T-helper 2 cell treated with Interferon-gamma antibody and Interleukin-4, amounts not matched to agents 5 μg/mL and 100 μg/mL, for 36 hours (primary cell): ENCODE measurements at regions not wholly inside any gene's neighbourhood (a gene's known extent, or its start where the extent isn't known, plus 50 kb on each side); places are given as distances from the start of the nearest gene placed in this dataset.
"Not testable (repeated sequence)": the region's sequence is repeated elsewhere in the genome, so short reads cannot be mapped to it uniquely, and the experiment has no call there.

Experiments
- DNase-seq: peaks from one replicate; pipeline ENCODE4 v3.0.0; 2021; ENCODE audit warnings: low spot score
- H3K27ac Mint-ChIP-seq: one replicate; pipeline ENCODE4 v1.8.0; 2021; ENCODE audit warnings: mild to moderate bottlenecking, mixed read lengths
- H3K27me3 Mint-ChIP-seq: one replicate; pipeline ENCODE4 v1.8.0; 2021; ENCODE audit warnings: low read depth, mixed read lengths
- H3K36me3 Mint-ChIP-seq: one replicate; pipeline ENCODE4 v1.8.0; 2021; ENCODE audit warnings: low read depth, mixed read lengths
- H3K4me1 Mint-ChIP-seq: one replicate; pipeline ENCODE4 v1.8.0; 2021; ENCODE audit warnings: low read depth, mixed read lengths
- H3K4me3 Mint-ChIP-seq: one replicate; pipeline ENCODE4 v1.8.0; 2022; ENCODE audit warnings: mild to moderate bottlenecking, moderate library complexity, mixed read lengths
- H3K9me3 Mint-ChIP-seq: one replicate; pipeline ENCODE4 v1.8.0; 2021; ENCODE audit warnings: mixed read lengths

- Mint-ChIP-seq H3K27ac (no peak overlapping the region), H3K4me3 (no peak overlapping the region), H3K4me1 (no peaks in the 10 kb centered on the region), H3K27me3 (no peaks in the 10 kb centered on the region), H3K9me3 (no peaks in the 10 kb centered on the region), H3K36me3 (no peaks in the 10 kb centered on the region)
- DNase-seq, result no peak
These were observed 177.4 kb upstream of the CDH5 start for GRCh38 chr16:66188917-66189725.

DNA sequence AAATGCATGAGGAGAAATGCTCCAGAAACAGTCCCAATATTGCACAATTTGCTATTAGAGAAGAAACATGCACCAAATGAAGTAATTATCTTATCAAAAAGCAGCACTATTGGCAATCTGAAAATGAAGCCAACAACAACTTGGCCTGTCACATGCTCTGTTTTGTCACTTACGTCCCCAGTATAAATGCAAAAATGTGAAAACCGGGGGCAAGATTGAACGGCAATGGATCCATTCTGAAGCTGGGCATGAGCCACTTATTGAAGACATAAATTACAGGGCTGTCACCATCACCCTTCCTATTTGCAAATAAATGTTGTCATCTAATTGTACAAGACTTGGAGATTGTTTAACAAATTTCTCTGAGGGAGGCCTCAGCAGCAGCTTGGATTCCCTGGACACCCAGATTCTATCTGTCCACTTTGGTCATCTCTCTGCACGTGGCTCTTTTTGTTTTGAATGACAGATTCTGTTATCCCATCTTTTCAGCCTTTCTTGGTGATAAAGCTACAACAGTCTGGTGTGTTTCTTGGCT, 180.2 kb upstream of the CDH5 start:
- no peak for DNase-seq
- H3K9me3 Mint-ChIP-seq, result no peaks in the 10 kb centered on the region
- H3K27ac Mint-ChIP-seq, result no peak overlapping the region
- no peaks in the 10 kb centered on the region for H3K36me3 Mint-ChIP-seq
- peaks cover 4% of the 10 kb centered on the region for H3K27me3 Mint-ChIP-seq
- no peak overlapping the region for H3K4me3 Mint-ChIP-seq
- H3K4me1 Mint-ChIP-seq, result no peaks in the 10 kb centered on the region

DNA sequence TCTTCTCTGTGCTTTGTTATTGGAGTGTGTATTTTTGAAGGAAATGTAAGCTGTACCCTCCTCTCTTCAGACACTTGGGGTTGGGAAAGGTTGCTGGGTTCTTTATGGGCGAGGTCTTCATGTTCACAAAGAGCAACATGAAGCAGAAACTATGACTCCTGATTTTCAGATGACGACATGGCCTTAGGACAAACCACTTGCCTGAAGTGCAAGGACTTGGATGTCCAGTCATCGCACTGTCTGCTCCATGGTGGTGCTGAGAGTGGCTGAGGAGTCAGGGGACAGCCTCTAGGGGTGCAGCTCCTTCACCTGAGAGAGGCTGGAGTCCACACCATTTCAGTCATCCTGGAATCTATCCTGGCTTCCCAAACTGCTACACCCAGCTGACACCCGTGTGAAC, 183.9 kb upstream of the CDH5 start:
- DNase-seq, result no peak
- Mint-ChIP-seq H3K36me3 (no peaks in the 10 kb centered on the region), H3K27ac (no peak overlapping the region), H3K9me3 (peaks cover 8% of the 10 kb centered on the region), H3K27me3 (peaks cover 4% of the 10 kb centered on the region), H3K4me1 (no peaks in the 10 kb centered on the region), H3K4me3 (no peak overlapping the region)

DNA sequence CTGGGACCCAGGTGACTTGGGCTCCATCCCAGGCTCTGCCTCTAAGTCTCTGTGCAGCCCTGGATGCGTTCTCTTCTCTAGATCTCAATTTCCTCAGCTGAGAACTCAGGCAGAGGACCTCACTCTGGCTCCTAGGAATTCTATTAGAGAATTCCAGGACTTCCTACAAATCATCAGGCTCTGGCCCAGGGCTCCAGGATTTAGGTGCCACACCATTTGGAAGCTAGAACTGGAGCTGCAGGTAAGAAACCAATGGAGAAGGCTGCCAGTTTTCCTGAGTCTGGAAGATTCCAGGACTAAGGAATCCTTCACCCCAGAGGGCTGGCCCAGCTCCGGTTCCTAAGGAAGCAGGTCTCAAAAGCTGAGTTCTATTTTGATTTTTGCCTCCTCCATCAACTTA, 189.8 kb upstream of the CDH5 start:
- H3K27ac Mint-ChIP-seq, result no peak overlapping the region
- no peak overlapping the region for H3K4me3 Mint-ChIP-seq
- DNase-seq, result no peak
- no peaks in the 10 kb centered on the region for H3K4me1 Mint-ChIP-seq
- H3K36me3 Mint-ChIP-seq, result no peaks in the 10 kb centered on the region
- peaks cover 8% of the 10 kb centered on the region for H3K9me3 Mint-ChIP-seq
- no peaks in the 10 kb centered on the region for H3K27me3 Mint-ChIP-seq

- Mint-ChIP-seq H3K9me3 (peaks cover 8% of the 10 kb centered on the region), H3K27ac (no peak overlapping the region), H3K4me3 (no peak overlapping the region), H3K4me1 (no peaks in the 10 kb centered on the region), H3K36me3 (no peaks in the 10 kb centered on the region), H3K27me3 (no peaks in the 10 kb centered on the region)
- DNase-seq, result no peak
These were observed 190.4 kb upstream of the CDH5 start for GRCh38 chr16:66176111-66176510.

DNA sequence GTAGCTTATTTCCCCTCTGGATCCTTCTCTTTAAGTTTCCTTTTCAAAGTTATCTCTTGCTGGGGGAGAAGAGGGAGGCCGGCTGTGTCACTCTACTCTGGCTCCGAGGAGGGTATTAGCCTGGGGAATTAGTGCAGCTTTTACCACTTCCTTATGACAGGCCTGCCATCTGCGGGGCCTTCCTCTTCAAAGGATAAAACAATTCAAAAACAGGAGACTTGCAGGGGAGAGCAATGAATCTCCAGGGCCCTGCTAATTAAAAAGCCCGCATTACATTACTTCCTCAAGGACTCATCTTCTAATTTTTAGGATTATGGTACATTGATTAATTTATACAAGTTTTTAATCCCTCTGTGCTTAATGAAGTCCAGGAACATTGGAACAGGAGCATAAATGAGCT, 190.9 kb upstream of the CDH5 start:
- H3K27ac Mint-ChIP-seq, result no peak overlapping the region
- H3K27me3 Mint-ChIP-seq, result no peaks in the 10 kb centered on the region
- no peaks in the 10 kb centered on the region for H3K4me1 Mint-ChIP-seq
- no peak overlapping the region for H3K4me3 Mint-ChIP-seq
- DNase-seq, result no peak
- no peaks in the 10 kb centered on the region for H3K36me3 Mint-ChIP-seq
- H3K9me3 Mint-ChIP-seq, result peaks cover 8% of the 10 kb centered on the region

- no peaks in the 10 kb centered on the region for H3K4me1 Mint-ChIP-seq
- no peak overlapping the region for H3K27ac Mint-ChIP-seq
- no peak overlapping the region for H3K4me3 Mint-ChIP-seq
- no peak for DNase-seq
- peaks cover 5% of the 10 kb centered on the region for H3K9me3 Mint-ChIP-seq
- H3K36me3 Mint-ChIP-seq, result no peaks in the 10 kb centered on the region
- no peaks in the 10 kb centered on the region for H3K27me3 Mint-ChIP-seq
These were observed 191.4 kb upstream of the CDH5 start for GRCh38 chr16:66175058-66175457.

GRCh38 chr16:66173796-66174195, 192.7 kb upstream of the CDH5 start:
- H3K36me3 Mint-ChIP-seq, H3K4me1 Mint-ChIP-seq, H3K27ac Mint-ChIP-seq, DNase-seq, H3K4me3 Mint-ChIP-seq, H3K27me3 Mint-ChIP-seq, H3K9me3 Mint-ChIP-seq: not testable (repeated sequence)

DNA sequence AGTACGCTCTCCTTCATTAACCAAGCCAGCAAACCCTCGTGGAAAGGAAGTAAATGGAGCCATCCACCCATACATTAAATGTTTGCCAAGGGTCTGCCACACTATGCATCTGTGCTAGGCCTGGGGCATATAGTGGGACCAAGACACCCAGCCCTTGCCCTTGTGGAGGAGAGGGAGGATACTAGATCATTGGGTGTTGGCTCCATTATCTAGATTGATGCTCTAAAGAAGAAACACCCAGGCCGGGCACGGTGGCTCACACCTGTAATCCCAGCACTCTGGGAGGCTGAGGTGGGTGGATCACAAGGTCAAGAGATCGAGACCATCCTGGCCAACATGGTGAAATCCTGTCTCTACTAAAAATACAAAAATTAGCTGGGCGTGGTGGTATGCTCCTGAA, 193.3 kb upstream of the CDH5 start:
- H3K27ac Mint-ChIP-seq, H3K36me3 Mint-ChIP-seq, H3K9me3 Mint-ChIP-seq, H3K4me1 Mint-ChIP-seq, H3K4me3 Mint-ChIP-seq, DNase-seq, H3K27me3 Mint-ChIP-seq: not testable (repeated sequence)

GRCh38 chr16:66172463-66172862, 194.0 kb upstream of the CDH5 start:
- H3K27ac Mint-ChIP-seq, result no peak overlapping the region
- H3K4me1 Mint-ChIP-seq, result no peaks in the 10 kb centered on the region
- no peak overlapping the region for H3K4me3 Mint-ChIP-seq
- no peaks in the 10 kb centered on the region for H3K27me3 Mint-ChIP-seq
- DNase-seq, result no peak
- no peaks in the 10 kb centered on the region for H3K36me3 Mint-ChIP-seq
- no peaks in the 10 kb centered on the region for H3K9me3 Mint-ChIP-seq

GRCh38 chr16:66171578-66171977, 194.9 kb upstream of the CDH5 start:
- Mint-ChIP-seq H3K9me3 (no peaks in the 10 kb centered on the region), H3K36me3 (no peaks in the 10 kb centered on the region), H3K4me1 (no peaks in the 10 kb centered on the region), H3K27me3 (no peaks in the 10 kb centered on the region), H3K4me3 (no peak overlapping the region), H3K27ac (no peak overlapping the region)
- DNase-seq, result no peak

- no peak for DNase-seq
- Mint-ChIP-seq H3K4me1 (no peaks in the 10 kb centered on the region), H3K36me3 (no peaks in the 10 kb centered on the region), H3K27ac (no peak overlapping the region), H3K4me3 (no peak overlapping the region), H3K27me3 (no peaks in the 10 kb centered on the region), H3K9me3 (no peaks in the 10 kb centered on the region)
These were observed 195.5 kb upstream of the CDH5 start for GRCh38 chr16:66170989-66171388.

GRCh38 chr16:66169817-66170216, 196.7 kb upstream of the CDH5 start:
- H3K4me3 Mint-ChIP-seq, result no peak overlapping the region
- H3K27me3 Mint-ChIP-seq, result no peaks in the 10 kb centered on the region
- no peak for DNase-seq
- no peak overlapping the region for H3K27ac Mint-ChIP-seq
- H3K36me3 Mint-ChIP-seq, result no peaks in the 10 kb centered on the region
- no peaks in the 10 kb centered on the region for H3K9me3 Mint-ChIP-seq
- H3K4me1 Mint-ChIP-seq, result no peaks in the 10 kb centered on the region

DNA sequence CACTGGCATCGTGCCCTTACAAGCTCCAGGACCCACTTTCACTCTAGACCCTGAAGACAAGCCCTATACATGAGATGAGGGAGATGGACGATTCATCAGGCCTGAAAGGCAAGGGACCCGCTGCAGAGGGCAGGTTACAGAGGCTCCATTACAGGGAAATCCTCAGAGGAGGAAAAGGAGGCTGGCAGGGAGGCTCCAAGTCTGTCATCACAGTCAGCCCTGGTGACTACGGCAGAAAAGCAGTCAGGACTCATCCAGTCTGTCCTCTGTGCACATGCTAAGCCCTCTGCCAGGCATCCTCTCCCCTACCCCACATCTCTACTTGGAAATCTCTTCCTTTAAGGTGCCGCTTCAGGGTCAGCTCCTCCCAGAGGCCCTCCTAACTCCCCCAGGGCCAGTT, 197.7 kb upstream of the CDH5 start:
- H3K27ac Mint-ChIP-seq, result no peak overlapping the region
- DNase-seq, result no peak
- no peak overlapping the region for H3K4me3 Mint-ChIP-seq
- H3K9me3 Mint-ChIP-seq, result no peaks in the 10 kb centered on the region
- no peaks in the 10 kb centered on the region for H3K27me3 Mint-ChIP-seq
- no peaks in the 10 kb centered on the region for H3K36me3 Mint-ChIP-seq
- no peaks in the 10 kb centered on the region for H3K4me1 Mint-ChIP-seq
